GM21619 (cell line): ENCODE measurements at regions not wholly inside any gene's neighbourhood (a gene's known extent, or its start where the extent isn't known, plus 50 kb on each side); places are given as distances from the start of the nearest gene placed in this dataset.

Experiments
- ATAC-seq: cut with Tn5 transposase; IDR thresholded peaks from one replicate; pipeline ENCODE4 v1.9.1; 2021; ENCODE audit not compliant: unreplicated experiment

DNA sequence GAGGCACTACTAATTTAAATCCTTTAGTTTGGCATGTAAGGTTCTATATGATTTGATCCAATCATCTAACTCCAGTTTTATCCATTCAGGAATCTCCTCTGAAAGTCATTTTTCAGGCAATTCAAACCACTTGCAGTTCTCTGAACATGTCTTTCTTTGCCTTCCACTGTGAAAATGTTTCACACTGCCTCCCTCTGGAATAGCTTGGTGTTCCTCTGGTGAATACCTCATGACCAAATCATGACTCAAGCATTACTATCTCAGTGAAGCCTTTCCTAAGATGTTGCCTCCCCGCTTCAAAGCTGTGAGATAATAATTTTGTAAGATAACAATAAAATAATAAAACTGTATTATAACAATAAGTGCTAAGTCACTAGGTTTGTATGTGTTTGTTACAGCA lies 981.1 kb downstream of the DTWD2 start:
- ATAC-seq, result no peak

DNA sequence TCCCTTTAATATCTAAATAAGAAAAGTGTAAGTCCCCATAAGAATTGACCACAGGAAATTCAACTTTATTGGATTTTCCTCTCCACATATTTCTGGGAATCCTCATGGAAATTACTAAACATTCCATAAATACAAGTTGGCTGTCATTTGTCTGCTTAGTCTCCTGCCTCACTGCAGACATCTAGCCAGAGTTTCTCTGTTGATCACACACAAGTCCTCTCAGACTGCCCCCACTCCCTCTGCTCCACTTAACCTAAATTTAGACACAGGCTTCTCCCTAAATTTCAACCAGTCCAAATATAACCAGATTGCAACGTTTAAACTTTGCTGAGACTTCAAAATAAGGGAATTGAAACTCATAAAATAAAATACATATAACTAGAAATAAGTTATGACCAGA lies 982.1 kb downstream of the DTWD2 start:
- ATAC-seq, result no peak

DNA sequence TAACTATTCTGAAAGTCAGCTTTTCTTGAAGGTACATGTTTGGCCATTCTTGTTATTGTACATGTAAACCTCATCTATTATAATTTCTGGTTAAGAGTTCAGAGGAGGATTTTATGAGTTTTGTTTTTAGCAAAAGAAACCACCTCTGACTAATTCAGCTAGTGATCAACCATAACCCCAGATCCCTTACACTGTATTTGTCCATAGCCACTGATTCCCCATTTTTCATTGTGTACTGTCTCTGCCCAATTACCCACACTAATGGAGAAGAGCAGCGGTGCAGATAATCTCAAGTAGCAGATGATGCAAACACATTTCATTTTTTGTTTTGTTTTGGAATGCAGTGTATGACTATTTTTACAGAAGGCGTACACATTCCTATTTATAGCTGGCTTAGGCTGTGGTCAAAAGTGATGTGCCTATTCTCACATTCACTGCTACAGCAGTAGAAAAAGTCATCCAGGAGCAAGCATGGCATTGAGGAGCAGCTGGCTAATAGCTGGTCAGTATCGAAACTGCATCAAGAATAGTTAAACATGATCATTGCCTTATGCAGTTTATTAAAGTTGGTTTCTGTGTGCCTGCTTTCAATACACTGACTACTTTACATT lies 988.3 kb downstream of the DTWD2 start:
- peak; percentile 70 for ATAC-seq

DNA sequence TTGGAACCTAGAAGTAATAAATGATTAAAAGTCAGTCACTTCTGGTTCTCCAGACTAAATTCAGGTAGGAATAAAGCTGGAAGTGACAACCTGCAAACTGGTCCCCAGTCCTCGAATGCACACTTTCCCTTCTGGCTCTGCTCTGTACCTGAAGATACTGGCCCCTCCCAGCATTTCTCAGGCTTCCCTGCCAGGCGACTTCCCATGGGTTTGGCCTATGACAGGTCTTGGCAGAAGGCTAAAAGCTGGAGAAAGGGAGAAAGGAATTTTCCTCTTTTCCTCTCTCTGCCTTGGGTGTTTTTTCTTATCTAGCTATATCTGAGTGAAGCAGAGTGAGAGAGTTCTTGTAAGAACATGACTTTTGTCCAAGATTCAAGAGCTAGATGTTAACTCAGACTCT lies 1005.7 kb downstream of the DTWD2 start:
- no peak for ATAC-seq

DNA sequence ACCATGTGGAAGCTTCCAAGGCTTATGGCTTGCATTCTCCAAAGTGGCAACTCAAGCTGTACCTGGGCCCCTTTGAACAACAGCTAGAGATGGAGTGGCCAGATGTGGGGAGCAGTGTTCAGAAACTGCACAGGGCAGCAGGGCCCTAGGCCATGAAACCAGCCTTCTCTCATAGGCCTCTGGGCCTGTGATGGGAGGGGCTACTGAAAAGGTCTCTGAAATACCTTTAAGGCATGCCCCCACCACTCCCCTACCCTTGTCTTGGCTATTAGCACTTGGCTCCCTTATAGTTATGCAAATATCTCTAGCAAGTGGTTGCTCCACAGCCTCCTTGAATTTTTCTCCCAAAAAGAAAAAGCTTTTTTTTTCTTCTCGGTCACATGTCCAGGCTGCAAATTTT lies 1014.6 kb downstream of the DTWD2 start:
- no peak for ATAC-seq

DNA sequence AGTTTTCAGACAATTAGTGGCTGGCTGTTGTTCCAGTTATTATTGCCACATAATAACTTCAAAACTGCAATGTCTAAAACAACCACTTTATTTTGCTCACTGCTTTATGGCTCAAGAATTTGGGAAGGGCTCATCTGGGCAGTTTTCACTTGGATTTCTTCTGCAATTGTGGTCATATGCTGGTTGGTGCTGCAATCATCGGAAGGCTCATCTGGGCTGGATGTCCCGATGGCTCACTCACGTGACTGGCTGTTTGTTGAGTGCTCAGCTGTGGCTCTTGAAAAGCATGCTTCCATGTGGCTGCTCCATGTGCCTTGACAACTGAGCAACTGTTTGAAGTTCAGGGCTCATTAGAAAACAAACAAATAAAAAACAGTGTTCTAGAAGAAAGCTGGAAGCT lies 1032.5 kb downstream of the DTWD2 start:
- ATAC-seq, result no peak

DNA sequence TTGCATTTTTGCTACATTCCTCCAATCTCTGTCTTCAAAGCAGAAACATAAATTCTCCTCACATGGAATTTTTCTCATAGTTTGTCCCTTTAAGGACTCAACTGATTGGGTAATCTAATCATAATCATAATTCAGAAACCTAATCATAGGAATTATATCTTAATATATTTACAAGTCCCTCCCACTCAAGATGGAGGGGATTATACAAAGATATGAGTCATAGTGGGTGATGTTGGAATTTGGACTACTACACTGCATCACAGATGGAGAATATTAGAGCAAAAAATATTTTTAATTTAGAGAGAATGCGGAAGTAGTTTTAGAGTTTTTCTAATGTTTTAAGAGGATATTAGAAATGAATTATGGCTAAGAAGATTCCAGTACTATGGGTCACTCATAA lies 1034.0 kb downstream of the DTWD2 start:
- ATAC-seq, result no peak

DNA sequence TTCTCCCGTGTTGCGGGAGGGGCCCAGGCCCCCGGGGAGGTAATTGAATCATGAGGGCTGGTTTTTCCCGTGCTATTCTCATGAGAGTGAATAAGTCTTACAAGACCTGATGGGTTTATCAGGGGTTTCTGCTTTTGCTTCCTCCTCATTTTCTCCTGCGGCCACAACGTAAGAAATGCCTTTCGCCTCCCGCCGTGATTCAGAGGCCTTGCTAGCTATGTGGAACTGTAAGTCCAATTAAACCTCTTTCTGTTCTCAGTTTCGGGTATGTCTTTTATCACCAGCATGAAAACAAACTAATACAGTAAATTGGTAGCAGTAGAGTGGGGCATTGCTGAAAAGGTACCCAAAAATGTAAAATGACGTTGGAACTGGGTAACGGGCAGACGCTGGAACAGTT lies 1035.1 kb downstream of the DTWD2 start:
- ATAC-seq, result no peak

DNA sequence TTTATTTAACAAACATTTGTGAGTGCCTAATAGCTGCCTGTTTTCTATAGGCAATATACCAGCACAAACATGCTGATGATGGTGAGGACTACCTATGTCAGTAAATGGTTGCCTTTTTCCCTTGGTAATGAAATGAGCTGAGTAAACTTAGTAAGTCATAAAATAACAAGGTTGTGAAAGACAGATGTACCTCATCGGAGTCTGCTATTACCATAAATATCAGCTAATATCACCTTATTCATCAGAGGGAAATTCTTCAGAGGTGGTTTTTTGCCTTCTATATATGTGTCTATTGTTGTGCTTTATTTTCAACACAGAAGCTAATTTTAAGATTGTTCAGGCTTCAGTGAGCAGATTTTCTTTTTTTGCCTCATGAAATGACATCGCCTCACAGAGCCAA lies 1040.5 kb downstream of the DTWD2 start:
- no peak for ATAC-seq

DNA sequence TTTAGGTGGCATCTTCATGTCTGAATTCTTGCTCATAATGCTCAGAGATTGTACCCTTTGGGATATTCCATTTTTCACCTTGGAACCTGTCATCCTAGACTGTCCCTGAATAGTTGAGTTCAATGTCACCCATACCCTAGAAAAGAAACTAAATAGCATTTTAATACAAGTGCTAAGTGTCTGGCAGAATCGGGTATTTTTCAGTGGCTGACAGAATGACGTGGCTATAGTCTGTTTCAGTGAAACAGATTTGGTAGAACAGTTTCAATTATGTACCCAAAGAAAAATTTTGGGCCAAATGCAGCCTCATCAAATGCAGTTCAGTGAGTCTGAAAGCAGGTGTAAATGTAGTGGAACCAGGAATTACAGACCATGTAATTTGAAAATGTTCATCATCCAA lies 1041.2 kb downstream of the DTWD2 start:
- no peak for ATAC-seq

DNA sequence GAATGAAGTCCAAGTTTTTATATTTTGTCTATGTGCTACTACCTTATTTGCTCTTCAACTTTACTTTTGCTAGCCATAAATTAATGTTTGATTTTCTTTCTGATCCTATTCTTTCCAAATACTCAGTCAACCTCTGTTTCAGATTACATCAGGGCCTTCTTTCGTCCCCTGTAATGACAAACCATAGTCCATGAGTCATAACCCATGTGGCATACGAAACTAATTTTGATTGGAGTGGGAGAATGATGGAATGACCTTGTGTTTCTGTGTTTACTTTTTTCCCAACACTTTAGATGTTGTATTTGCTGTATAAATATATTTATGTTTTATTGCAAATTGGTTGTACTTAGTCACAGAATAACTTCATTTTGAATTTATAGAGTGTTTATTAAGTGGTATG lies 1043.1 kb downstream of the DTWD2 start:
- no peak for ATAC-seq

DNA sequence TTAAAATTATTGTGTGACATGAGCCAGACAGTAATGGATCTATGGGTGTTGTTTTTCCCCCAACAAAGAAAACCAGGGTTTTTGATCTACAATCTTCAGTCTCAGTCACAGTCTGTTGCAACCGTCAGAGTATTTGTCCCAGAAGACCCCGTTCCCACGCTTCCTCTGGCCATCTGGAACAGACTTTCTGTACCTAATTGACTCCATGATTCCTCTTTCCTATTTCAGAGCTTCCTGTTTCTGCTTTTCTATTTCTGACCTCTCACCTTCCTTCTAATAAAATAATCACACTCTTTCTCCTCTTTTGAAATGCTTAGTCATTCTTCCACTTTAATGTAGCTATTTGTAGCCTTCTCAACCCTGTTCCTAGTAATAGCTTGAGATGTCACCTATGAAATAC lies 1044.8 kb downstream of the DTWD2 start:
- no peak for ATAC-seq

DNA sequence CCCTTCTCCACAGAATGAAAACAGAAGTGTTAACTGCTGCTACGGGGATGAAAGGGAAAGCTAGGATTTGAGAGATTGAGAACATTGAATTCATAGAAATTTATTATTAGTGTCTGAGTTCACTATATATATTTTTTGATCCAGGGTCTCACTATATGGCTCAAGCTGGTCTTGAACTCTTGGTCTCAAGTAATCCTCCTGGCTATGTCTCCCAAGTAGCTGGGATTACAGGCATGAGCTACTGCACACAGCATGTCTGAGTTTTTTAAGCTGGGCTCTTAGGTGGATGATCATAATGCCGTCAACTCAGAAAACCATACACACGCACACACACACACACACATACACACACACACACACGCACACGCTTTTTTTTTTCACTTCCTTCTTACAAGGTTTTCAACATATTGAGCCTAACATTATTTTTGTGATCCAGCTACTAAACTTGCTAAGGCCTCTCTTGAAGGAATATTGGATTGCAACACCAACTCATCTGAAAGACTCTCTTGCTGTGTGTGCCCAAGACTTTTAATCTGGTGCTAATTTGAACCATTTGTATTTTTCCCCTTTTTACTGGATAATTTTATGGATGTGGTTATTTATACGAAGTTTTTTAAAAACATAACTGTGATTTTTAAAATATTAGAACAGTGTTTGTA lies 1045.4 kb downstream of the DTWD2 start:
- ATAC-seq, result no peak

DNA sequence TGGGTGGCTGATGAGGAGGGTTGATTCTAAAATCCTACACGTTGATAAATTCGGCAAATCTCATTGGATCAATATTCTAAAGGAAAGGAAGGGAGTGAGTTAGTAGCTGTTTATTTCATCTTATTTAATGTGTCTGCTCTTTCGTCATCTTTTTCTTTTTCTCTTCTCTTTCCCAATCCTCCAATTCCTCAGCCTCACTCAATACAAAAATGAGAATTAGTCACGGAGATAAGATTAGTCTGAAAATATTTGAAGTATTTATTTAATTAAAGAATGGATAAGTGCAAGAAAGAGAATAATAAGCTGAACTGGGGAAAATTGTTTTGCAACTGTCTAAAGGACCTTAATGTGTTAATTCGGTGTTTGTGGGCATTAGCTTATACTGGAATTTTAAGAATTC lies 1095.1 kb downstream of the DTWD2 start:
- ATAC-seq, result no peak

DNA sequence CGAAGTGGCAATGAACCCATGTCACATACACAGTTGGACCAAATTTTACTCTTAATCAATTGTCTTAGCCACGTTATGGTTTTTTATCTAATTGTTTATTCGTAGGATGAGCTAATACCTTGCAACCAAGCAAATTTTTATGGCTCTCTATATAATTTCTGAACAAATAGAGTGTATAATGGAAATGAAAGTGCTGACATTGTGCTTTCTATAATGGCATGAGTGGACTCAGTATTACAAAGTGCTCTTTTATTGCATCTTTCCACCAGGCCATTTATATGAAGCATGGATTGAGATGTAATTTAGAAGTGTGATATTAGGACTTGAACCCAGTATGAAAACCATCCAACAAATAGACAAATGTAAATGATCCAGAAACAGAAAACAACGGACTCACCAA lies 1096.0 kb downstream of the DTWD2 start:
- ATAC-seq, result no peak

DNA sequence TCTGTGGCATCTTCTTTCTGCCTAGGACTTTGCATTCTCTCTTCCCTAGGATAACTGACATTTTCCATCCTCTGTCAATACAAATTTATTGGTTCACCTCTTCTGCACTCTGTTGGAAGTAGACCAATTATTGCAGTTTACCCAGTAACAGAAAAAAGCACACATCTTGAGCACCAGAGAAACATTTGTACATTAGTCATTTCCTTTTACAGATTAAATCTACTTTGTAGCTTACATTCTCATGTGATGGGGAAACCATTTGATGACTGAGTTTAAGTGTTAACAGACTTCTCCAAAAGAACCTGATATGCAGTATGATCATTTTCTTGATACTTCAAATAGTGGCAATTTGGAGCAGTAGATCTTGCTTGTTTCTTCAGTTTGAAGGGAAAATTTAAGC lies 1098.8 kb downstream of the DTWD2 start:
- ATAC-seq, result no peak

DNA sequence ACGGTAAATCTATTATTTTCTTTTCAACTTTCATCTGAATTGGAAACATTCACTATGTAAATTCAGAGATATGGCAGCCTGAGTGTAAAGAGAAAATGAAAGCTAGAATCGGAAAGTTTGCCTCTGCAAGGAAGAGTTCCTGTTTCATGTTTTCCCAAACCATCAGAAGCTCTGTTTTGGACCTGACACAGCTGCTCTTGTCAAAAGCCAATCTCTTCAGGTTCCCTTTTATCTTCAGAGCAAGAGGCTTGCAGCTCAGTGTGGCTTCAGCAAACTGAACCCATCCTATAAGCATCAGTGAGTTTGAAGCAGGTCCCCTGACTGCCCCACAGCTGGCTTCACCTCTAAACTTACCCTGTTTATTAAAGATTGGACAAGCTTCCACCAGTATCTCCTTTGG lies 1099.7 kb downstream of the DTWD2 start:
- ATAC-seq, result peak; percentile 85

DNA sequence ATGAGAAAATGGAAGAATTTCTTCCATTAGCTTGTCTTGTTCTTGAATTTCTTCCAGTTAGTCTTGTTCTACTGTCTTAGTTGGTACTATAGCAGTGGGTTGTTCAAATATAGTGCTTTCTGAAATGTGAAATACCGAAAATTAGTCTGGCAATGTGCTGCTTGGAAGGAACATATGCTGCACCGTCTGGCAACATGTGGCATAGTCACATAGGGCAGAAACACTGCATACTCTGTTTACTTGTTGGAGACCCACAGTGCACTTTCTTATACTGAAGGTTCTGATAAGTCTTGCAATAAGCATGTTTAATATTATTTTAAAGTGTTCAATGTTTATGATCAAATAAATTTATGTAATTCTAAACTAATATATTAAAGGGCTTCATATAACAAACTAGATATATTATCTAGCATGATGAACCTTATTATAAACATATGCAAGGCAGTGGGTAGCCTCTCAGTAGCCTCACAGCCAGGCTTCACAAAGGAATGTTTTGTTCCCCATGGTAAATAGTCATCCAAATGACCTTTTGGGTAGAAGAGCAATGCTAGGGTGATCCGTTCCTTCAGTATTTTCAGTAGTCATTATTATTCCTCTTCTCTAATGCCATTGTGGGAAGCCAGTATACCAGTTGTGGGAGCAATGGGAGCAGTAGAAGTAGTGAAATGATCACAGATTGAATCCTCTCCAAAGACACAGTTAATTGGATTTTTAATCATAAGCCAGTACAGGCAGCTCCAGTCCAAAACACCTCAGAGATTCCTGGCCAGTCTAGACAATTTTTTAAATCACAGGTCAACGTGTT lies 1106.7 kb downstream of the DTWD2 start:
- ATAC-seq, result no peak

DNA sequence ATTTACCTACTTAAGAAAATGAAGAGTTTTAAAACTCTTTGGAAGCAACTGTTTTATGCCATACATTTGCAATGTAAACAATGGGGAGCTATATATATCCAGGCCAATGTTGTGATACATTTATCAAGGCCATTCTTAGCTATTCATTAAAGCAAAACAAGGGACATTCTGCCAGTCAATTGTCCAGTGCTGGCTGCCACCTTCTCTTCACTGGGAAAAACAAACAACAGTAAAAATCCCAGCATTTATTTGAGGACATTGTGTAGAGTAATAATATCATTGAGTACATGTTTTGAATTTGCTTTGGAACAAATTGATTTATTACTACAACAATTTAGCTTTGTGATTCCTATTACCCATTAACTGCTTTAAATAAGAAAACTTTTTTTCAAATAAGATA lies 1107.4 kb downstream of the DTWD2 start:
- ATAC-seq, result no peak

DNA sequence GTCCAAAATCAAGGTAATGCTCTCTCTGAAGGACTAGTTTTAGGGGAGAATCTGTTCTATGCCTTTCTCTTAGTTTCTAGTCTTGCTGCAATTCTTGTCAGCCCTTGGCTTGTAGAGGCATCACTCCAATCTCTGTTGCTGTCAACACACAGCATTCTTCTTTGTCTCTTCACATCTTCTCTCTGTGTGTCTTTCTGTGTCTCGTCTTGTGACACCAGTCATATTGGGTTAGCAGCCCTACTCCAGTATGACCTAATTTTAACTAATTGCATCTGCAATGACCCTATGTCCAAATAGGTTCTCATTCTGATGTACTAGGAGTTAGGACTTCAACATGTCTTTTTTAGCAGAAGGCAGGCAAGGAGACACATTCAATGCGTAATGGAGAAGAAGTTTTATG lies 1110.6 kb downstream of the DTWD2 start:
- ATAC-seq, result no peak

DNA sequence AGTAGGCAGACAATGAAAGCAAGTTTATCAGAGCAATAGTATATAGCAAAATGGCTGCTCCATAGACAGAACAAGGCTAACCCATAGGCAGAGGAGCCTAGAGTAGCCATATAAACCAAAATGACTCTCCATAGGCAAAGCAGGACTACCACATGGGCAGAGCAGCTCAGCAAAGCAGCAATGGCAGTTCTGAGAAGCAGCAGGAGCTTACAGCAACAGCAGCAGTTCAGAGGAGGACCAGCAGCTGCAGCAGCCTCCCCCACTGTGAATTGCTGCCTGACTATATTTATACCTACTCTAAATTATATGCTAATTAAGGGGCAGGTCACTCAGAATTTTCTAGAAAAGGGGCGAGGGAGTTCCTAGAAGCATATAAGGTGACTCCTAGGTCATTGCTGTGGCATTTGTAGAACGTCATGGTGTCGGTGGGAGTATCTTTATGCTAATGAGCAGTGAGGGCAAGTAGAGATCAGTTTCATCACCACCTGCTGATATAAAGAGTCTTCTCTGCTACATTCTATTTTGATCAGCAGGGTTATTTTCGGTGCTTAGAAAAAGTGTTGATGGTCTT lies 1115.5 kb downstream of the DTWD2 start:
- no peak for ATAC-seq

DNA sequence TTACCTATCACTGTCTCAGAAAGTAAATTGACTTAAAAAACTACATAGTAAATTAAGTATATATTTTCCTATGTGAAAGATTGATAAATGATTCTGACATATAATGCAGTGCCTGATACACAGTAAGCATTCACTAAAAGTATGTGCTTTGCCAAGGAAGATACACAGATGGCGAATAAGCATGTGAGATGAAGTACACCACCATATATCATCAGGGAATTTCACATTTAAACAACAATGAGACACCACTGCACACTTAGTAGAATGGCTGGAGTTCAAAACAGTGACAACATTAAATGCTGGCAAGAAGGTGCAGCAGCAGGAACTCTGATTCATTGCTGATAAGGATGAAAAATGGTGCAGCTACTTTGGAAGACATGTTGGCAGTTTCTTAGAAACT lies 1118.8 kb downstream of the DTWD2 start:
- ATAC-seq, result no peak
